RPMI7951 (cell line): ENCODE measurements at regions not wholly inside any gene's neighbourhood (a gene's known extent, or its start where the extent isn't known, plus 50 kb on each side); places are given as distances from the start of the nearest gene placed in this dataset.

ENCODE experiments used
- DNase-seq: peaks from one replicate; pipeline ENCODE4 v3.0.0-alpha.2; 2012; ENCODE audit warnings: low read depth

- DNase-seq: no peak
Measured at GRCh38 chr11:109267293-109268095, 154.5 kb upstream of the C11orf87 start.

- no peak for DNase-seq
Measured at GRCh38 chr11:109275931-109276330, 146.1 kb upstream of the C11orf87 start.

GRCh38 chr11:109285465-109285864, 136.5 kb upstream of the C11orf87 start:
- no peak for DNase-seq

- no peak for DNase-seq
Measured at GRCh38 chr11:109291553-109291952, 130.4 kb upstream of the C11orf87 start.

GRCh38 chr11:109298865-109299264, 123.1 kb upstream of the C11orf87 start:
- DNase-seq: peak; percentile 18

GRCh38 chr11:109300211-109300610, 121.8 kb upstream of the C11orf87 start:
- no peak for DNase-seq

GRCh38 chr11:109302591-109303334, 119.2 kb upstream of the C11orf87 start:
- DNase-seq: no peak

- DNase-seq: no peak
Measured at GRCh38 chr11:109303342-109303741, 118.6 kb upstream of the C11orf87 start.

GRCh38 chr11:109304159-109304558, 117.8 kb upstream of the C11orf87 start:
- peak; percentile 13 for DNase-seq

GRCh38 chr11:109305009-109305408, 117.0 kb upstream of the C11orf87 start:
- DNase-seq: no peak

- DNase-seq: peak; percentile 6
Measured at GRCh38 chr11:109306322-109306721, 115.7 kb upstream of the C11orf87 start.

- no peak for DNase-seq
Measured at GRCh38 chr11:109307366-109307765, 114.6 kb upstream of the C11orf87 start.

- DNase-seq: no peak
Measured at GRCh38 chr11:109308551-109308950, 113.4 kb upstream of the C11orf87 start.

- peak; percentile 5 for DNase-seq
Measured at GRCh38 chr11:109309153-109309552, 112.8 kb upstream of the C11orf87 start.

- no peak for DNase-seq
Measured at GRCh38 chr11:109317726-109318125, 104.3 kb upstream of the C11orf87 start.

- peak; percentile 1 for DNase-seq
Measured at GRCh38 chr11:109320595-109320994, 101.4 kb upstream of the C11orf87 start.

GRCh38 chr11:109326781-109327180, 95.2 kb upstream of the C11orf87 start:
- DNase-seq: no peak

GRCh38 chr11:109329716-109330115, 92.3 kb upstream of the C11orf87 start:
- DNase-seq: no peak

- DNase-seq: no peak
Measured at GRCh38 chr11:109338131-109338530, 83.9 kb upstream of the C11orf87 start.

- DNase-seq: no peak
Measured at GRCh38 chr11:109342261-109342660, 79.7 kb upstream of the C11orf87 start.

GRCh38 chr11:109343242-109343641, 78.7 kb upstream of the C11orf87 start:
- DNase-seq: no peak

- no peak for DNase-seq
Measured at GRCh38 chr11:109347304-109347703, 74.7 kb upstream of the C11orf87 start.
